PC-9 (cell line): ENCODE measurements at regions not wholly inside any gene's neighbourhood (a gene's known extent, or its start where the extent isn't known, plus 50 kb on each side); places are given as distances from the start of the nearest gene placed in this dataset.

Experiments
- BruUV-seq: library from RNA; stranded (reverse); fragments of 400-500 nt; replicated peaks from 2 replicates; lab custom pipeline; 2021; lab: Mats Ljungman, UMichigan
- CTCF ChIA-PET: fragments of 300-600 bp; sonication (Branson Sonifier 250); formaldehyde crosslinking; loops from one replicate; lab custom pipeline; 2022; ENCODE audit warnings: antibody characterized with exemption; lab: Charles Lee
- POLR2A ChIA-PET: fragments of 300-600 bp; sonication (Branson Sonifier 250); formaldehyde crosslinking; loops from one replicate; lab custom pipeline; 2022; ENCODE audit warnings: antibody characterized with exemption; ENCODE audit not compliant: unreplicated experiment; lab: Charles Lee
- DNase-seq, 2 experiments: peaks; one replicate each; pipeline versions ENCODE4 v3.0.0 to v3.0.0-alpha.2; 2015 to 2022; ENCODE audit warnings: mixed read lengths in 1 of 2
- H2AFZ ChIP-seq: fragments of 200-600 bp; sonication (generic); 2 replicates; pipeline ENCODE4 v1.8.1; 2017; ENCODE audit warnings: antibody characterized with exemption
- H3F3A ChIP-seq: fragments of 200-600 bp; sonication (generic); 2 replicates; pipeline ENCODE4 v1.8.1; 2017; ENCODE audit warnings: antibody characterized with exemption, mild to moderate bottlenecking, low read depth; ENCODE audit not compliant: insufficient read depth
- H3K27ac ChIP-seq: fragments of 200-600 bp; sonication (generic); 2 replicates; pipeline ENCODE4 v1.6.1; 2016; ENCODE audit warnings: mixed run types
- H3K27me3 ChIP-seq: fragments of 200-600 bp; sonication (generic); 2 replicates; pipeline ENCODE4 v1.6.1; 2016; ENCODE audit warnings: low read depth, mixed run types; ENCODE audit not compliant: insufficient read depth
- H3K36me3 ChIP-seq: fragments of 200-600 bp; sonication (generic); 2 replicates; pipeline ENCODE4 v1.6.1; 2016; ENCODE audit warnings: low read depth, mixed run types
- H3K4me1 ChIP-seq: fragments of 200-600 bp; sonication (generic); replicated peaks from 2 replicates; pipeline ENCODE4 v1.6.1; 2016; ENCODE audit warnings: mixed run types; ENCODE audit not compliant: insufficient read depth
- H3K4me2 ChIP-seq: fragments of 200-600 bp; sonication (generic); 2 replicates; pipeline ENCODE4 v1.6.1; 2017; ENCODE audit warnings: mixed run types
- H3K4me3 ChIP-seq: fragments of 200-600 bp; sonication (generic); 2 replicates; pipeline ENCODE4 v1.6.1; 2016; ENCODE audit warnings: mixed run types
- H3K79me2 ChIP-seq: fragments of 200-600 bp; sonication (generic); 2 replicates; pipeline ENCODE4 v1.6.1; 2017; ENCODE audit warnings: low read depth, mixed run types
- H3K9me2 ChIP-seq: fragments of 200-600 bp; sonication (generic); 2 replicates; pipeline ENCODE4 v1.8.1; 2017; ENCODE audit warnings: mild to moderate bottlenecking; ENCODE audit not compliant: insufficient read depth
- H3K9me3 ChIP-seq: fragments of 200-600 bp; sonication (generic); 2 replicates; pipeline ENCODE4 v1.8.1; 2016; ENCODE audit warnings: low read depth; ENCODE audit not compliant: insufficient read depth
- H4K20me1 ChIP-seq: fragments of 200-600 bp; sonication (generic); 2 replicates; pipeline ENCODE4 v1.8.1; 2017; ENCODE audit not compliant: insufficient read depth
- EZH2 ChIP-seq: fragments of 200-600 bp; sonication (generic); IDR thresholded peaks from 2 replicates; pipeline ENCODE4 v1.8.0; 2017; ENCODE audit warnings: antibody characterized with exemption, low read depth
- intact Hi-C: fragments of 100-400 bp; cut with micrococcal nuclease; formaldehyde crosslinking; loops from one replicate; pipeline ENCODE4 v1.10.0; 2022; ENCODE audit not compliant: unreplicated experiment
- TF ChIP-seq, protein P1 (sequence below): fragments of 200-600 bp; sonication (generic); conservative IDR thresholded peaks from 2 replicates; pipeline ENCODE4 v1.6.1; 2017; ENCODE audit warnings: mixed run types, antibody characterized with exemption, mild to moderate bottlenecking, moderate library complexity

DNA sequence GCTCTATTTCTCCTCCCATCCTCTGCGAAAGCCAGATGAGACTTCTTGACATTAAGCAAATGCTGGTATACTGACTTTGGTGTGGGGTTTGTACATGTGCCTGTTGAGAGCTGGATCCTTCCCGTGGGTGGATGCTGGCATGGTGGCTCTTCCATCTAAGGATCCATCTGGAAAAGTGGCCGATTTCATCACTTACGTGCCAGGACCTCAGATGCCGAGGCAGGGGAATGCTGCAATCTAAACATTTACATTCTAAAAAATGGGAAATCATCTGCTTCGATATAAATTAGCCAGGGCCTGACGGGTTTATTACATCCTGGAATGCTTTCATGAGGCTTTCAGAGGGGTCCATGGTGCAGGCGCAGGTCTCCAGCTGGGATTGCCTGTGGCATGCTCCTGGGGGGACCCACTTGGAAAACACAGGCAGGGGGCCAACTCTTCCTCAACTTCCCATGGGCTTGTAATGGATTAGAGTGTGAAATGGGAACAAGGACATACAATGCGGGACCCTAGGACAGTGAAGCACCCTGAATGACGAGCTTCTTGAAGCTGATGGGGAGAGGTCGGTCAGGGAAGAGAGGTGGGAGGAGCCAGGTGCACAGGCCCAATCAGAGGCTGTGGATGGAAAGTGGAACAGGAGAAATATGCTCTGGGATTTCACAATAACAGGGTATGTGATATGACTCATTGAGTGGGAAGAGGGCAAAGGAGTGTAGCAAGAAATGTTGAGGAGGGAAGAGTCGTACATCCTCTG is 105.5 kb upstream of the PITX1 start:
- H3K4me1 ChIP-seq: peaks cover 85% of the 10 kb centered on the region
- peaks cover 65% of the 10 kb centered on the region for H3F3A ChIP-seq
- no peaks in the 10 kb centered on the region for H3K9me3 ChIP-seq
- H3K79me2 ChIP-seq: no peaks in the 10 kb centered on the region
- TSS peak; percentile 89 for BruUV-seq
- no peaks in the 10 kb centered on the region for H3K36me3 ChIP-seq
- no peaks in the 10 kb centered on the region for H3K9me2 ChIP-seq
- ChIA-PET POLR2A (interaction anchor here (0.6 to 0.7 kb wide), 3 partner anchors 30 to 134 kb away, joined by 4 read pairs; no protein-coding TSS in a partner anchor), CTCF (no interaction called here)
- no peaks in the 10 kb centered on the region for H3K27me3 ChIP-seq
- peak overlapping the region; percentile 97 for H3K27ac ChIP-seq
- peak overlapping the region; percentile 77 for H3K4me2 ChIP-seq
- TF ChIP-seq, protein P1, sequence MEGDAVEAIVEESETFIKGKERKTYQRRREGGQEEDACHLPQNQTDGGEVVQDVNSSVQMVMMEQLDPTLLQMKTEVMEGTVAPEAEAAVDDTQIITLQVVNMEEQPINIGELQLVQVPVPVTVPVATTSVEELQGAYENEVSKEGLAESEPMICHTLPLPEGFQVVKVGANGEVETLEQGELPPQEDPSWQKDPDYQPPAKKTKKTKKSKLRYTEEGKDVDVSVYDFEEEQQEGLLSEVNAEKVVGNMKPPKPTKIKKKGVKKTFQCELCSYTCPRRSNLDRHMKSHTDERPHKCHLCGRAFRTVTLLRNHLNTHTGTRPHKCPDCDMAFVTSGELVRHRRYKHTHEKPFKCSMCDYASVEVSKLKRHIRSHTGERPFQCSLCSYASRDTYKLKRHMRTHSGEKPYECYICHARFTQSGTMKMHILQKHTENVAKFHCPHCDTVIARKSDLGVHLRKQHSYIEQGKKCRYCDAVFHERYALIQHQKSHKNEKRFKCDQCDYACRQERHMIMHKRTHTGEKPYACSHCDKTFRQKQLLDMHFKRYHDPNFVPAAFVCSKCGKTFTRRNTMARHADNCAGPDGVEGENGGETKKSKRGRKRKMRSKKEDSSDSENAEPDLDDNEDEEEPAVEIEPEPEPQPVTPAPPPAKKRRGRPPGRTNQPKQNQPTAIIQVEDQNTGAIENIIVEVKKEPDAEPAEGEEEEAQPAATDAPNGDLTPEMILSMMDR: no peak
- no peak for TF ChIP-seq EZH2
- peak overlapping the region; percentile 43; the same call in 1 of the 2 replicates for H3K4me3 ChIP-seq
- H4K20me1 ChIP-seq: no peaks in the 10 kb centered on the region
- peak; percentile 70 to 93 for DNase-seq
- intact Hi-C loops: loop anchor here (2.0 kb wide), 2 partner anchors 17 to 129 kb away; no protein-coding TSS in a partner anchor
- H2AFZ ChIP-seq: no peak overlapping the region

DNA sequence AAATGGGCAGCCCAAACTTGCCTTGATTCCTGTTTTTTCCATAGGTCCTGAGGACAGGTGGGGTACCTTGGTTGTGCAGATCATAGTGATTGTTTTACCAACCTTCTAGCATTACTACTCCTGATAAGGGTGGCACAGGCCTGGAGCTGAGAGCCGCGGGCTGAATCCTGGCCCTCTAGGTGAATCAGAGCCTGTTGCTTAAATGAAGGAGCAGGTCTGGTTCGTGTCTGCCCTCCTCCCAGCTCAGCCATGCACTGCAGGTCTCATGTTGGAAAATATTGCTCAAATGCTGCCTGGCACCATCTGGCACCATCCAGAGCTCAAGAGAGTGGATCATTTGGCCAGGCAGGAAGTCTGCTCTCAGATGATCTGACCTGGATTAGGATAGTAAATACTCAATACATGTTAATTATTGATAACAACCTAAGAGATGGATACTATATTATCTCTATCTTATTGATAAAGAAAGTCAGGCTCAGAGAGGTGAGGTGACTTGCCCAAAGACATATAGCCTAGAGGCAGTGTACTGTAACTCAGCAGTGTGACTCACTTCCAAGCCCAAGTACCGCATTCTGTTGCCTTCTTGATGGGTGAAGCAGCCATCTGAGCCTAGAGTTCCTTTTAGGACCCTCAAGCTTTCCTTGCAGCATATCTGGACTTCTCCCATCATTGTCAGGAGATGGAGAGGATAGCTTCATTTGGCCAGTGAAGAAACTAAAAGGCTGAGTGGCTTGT is 104.3 kb upstream of the PITX1 start:
- Histone ChIP-seq H3K9me3 (no peaks in the 10 kb centered on the region), H3K4me1 (peaks cover 94% of the 10 kb centered on the region), H3K27me3 (no peaks in the 10 kb centered on the region), H3K36me3 (no peaks in the 10 kb centered on the region), H3K79me2 (no peaks in the 10 kb centered on the region), H3K27ac (peak overlapping the region; percentile 97), H3K4me3 (no peak overlapping the region), H2AFZ (no peak overlapping the region), H3K9me2 (no peaks in the 10 kb centered on the region), H3K4me2 (peak overlapping the region; percentile 77), H3F3A (peaks cover 64% of the 10 kb centered on the region), H4K20me1 (no peaks in the 10 kb centered on the region)
- TF ChIP-seq EZH2: no peak
- TF ChIP-seq, protein P1: no peak
- POLR2A ChIA-PET: no interaction called here
- DNase-seq: peak in 1 of 2 experiments; percentile 75
- CTCF ChIA-PET: interaction anchor here (0.7 kb wide), 1 partner anchor 73 kb away, joined by 3 read pairs; no protein-coding TSS in a partner anchor
- BruUV-seq: no TSS peak
- intact Hi-C loops: loop anchor here (2.0 kb wide), 1 partner anchor 127 kb away; no protein-coding TSS in a partner anchor

DNA sequence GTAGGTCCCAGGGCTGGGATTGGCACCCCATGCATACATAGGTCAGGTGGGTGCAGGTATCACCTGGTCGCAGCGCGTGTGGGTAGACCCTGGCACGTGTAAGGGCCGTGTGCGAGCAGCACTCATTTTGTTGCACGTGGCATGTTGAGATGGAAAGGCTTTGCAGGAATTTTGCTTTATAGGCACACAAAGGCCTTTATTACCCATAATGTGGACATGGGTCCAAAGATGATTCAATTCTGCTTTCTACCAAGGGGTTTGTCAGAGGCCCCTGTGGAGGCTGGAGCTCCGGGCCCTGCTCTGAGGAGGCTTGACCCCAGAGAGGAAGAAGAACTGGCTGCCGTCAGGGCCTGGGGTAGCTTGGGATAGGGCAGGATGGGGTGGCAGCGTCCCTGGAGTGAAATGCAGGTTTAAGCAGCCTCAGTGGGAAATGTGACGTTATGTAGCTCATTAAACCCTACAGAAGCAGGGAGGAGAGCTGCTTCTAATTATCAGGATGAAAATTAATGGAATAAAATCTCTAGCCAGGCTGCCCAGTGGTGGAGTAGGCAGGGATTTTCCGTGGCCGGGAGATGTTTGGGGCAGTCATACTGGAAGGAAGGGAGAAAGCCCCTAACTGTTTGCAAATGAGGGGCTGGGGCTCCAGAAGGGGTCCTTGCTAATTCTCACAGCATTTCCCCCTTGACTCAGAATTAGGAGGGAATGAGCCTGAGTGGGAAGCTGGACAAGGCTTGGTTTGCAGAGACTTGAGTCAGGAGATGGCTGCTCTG is 103.3 kb upstream of the PITX1 start:
- H3K4me1 ChIP-seq: peaks cover 87% of the 10 kb centered on the region
- CTCF ChIA-PET: interaction anchor here (0.7 kb wide), 1 partner anchor 74 kb away, joined by 3 read pairs; no protein-coding TSS in a partner anchor
- peaks cover 55% of the 10 kb centered on the region for H3F3A ChIP-seq
- H2AFZ ChIP-seq: no peak overlapping the region
- TF ChIP-seq, protein P1: no peak
- no peak for TF ChIP-seq EZH2
- no peaks in the 10 kb centered on the region for H3K9me3 ChIP-seq
- H3K4me2 ChIP-seq: peak overlapping the region; percentile 77
- no peaks in the 10 kb centered on the region for H3K9me2 ChIP-seq
- no peaks in the 10 kb centered on the region for H3K36me3 ChIP-seq
- H4K20me1 ChIP-seq: no peaks in the 10 kb centered on the region
- no peaks in the 10 kb centered on the region for H3K79me2 ChIP-seq
- peak overlapping the region; percentile 97 for H3K27ac ChIP-seq
- BruUV-seq: no TSS peak
- no peaks in the 10 kb centered on the region for H3K27me3 ChIP-seq
- no peak for DNase-seq
- no peak overlapping the region for H3K4me3 ChIP-seq
- intact Hi-C loops: no loop called here
- POLR2A ChIA-PET: no interaction called here
